Stimulated activated naive CD8-positive, alpha-beta T cell treated with anti-CD3 and anti-CD28 coated beads, Interleukin-15, Interleukin-2, amounts not matched to agents 100 ng/mL and 50 ng/mL, for 24 hours (primary cell): ENCODE measurements at regions not wholly inside any gene's neighbourhood (a gene's known extent, or its start where the extent isn't known, plus 50 kb on each side); places are given as distances from the start of the nearest gene placed in this dataset.
"Not testable (repeated sequence)": the region's sequence is repeated elsewhere in the genome, so short reads cannot be mapped to it uniquely, and the experiment has no call there.

ENCODE experiments used
- H3K27ac Mint-ChIP-seq: one replicate; pipeline ENCODE4 v1.8.0; 2021; ENCODE audit warnings: mild to moderate bottlenecking, mixed read lengths
- H3K27me3 Mint-ChIP-seq: one replicate; pipeline ENCODE4 v1.8.0; 2021; ENCODE audit warnings: mixed read lengths
- H3K36me3 Mint-ChIP-seq: one replicate; pipeline ENCODE4 v1.8.0; 2021; ENCODE audit warnings: low read depth, mixed read lengths
- H3K4me1 Mint-ChIP-seq: one replicate; pipeline ENCODE4 v1.8.0; 2021; ENCODE audit warnings: low read depth, mixed read lengths
- H3K4me3 Mint-ChIP-seq: one replicate; pipeline ENCODE4 v1.8.0; 2021; ENCODE audit warnings: mild to moderate bottlenecking, mixed read lengths
- H3K9me3 Mint-ChIP-seq: one replicate; pipeline ENCODE4 v1.8.0; 2021; ENCODE audit warnings: mixed read lengths

DNA sequence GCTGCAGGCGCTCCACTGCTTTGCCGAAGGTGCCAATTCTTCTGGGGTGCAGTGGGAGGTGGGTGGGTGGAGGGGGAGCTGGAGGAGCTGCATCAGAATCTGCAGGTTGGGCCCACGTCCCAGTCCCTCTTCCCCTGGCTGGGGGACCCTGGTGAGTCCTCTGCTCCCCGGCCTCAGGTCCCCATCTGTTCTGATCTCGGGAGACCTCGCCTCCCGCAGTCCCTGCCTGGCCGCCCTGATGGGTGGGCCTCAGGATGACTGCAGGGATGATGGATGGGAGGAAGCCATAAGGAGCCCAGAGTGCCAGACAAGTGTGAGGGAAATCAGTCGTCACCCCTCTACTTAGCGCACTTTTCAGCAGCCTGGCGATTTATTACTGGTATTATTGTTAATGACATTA lies 89.3 kb upstream of the PCBD1 start:
- no peak overlapping the region for H3K27ac Mint-ChIP-seq
- peaks cover 6% of the 10 kb centered on the region for H3K4me1 Mint-ChIP-seq
- no peaks in the 10 kb centered on the region for H3K36me3 Mint-ChIP-seq
- H3K27me3 Mint-ChIP-seq: peaks cover 18% of the 10 kb centered on the region
- H3K9me3 Mint-ChIP-seq: peaks cover 2% of the 10 kb centered on the region
- no peak overlapping the region for H3K4me3 Mint-ChIP-seq

- H3K9me3 Mint-ChIP-seq: no peaks in the 10 kb centered on the region
- H3K36me3 Mint-ChIP-seq: no peaks in the 10 kb centered on the region
- H3K4me1 Mint-ChIP-seq: peaks cover 10% of the 10 kb centered on the region
- peaks cover 15% of the 10 kb centered on the region for H3K27me3 Mint-ChIP-seq
- H3K4me3 Mint-ChIP-seq: no peak overlapping the region
- no peak overlapping the region for H3K27ac Mint-ChIP-seq
Measured at GRCh38 chr10:70978181-70978580, 89.8 kb upstream of the PCBD1 start.

DNA sequence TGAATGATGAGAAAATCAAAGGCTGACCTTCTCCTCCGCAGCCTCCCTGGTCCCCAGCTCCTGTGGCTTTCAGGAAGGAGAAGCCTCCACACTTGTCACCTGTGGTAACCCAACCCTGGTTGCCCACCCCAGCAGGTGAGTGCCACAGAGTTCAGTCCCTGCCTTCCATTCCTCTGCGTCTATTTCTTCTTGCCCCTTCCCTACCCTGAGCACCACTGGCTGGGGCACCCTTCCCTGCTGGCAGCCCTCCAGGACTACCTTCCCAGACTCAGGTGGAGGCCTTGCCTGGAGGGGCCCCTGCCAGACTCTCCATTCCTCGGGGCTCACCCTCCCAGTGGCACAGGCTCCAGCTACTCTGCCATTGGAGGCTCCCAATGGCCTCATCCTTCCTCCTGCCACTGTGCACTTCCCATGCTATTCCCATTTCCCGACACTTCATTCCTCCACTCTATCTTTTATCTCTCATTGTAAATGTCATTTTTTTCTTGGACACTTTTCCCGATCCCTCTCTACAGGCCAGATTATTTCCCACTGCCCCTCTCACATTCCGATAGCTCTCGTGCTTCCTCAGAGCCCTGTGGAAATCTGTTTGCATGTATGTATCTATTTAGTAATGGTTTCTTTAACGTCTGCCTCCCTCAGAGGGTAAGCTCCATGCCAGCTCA lies 90.6 kb upstream of the PCBD1 start:
- no peak overlapping the region for H3K27ac Mint-ChIP-seq
- peaks cover 8% of the 10 kb centered on the region for H3K27me3 Mint-ChIP-seq

DNA sequence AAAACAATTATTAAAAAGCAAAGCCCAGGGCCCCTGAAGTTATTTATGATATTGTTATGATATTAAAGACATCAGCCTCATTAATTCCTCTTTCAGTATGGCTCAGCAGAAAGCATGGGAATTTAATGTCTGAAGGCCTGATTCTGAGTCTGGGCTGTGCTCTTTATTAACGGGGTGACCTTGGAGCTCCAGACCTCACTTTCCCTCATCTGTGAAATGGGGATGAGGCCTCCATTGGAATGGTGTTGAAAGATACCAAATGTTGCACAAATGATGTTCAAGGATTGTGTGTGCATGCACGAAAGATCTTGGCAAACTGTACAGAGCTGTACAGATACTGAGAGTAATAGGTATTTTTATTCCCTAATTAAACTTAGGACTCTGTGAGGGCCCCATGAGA lies 92.3 kb upstream of the PCBD1 start:
- H3K4me3 Mint-ChIP-seq: no peak overlapping the region
- no peaks in the 10 kb centered on the region for H3K9me3 Mint-ChIP-seq
- no peak overlapping the region for H3K27ac Mint-ChIP-seq
- H3K4me1 Mint-ChIP-seq: peaks cover 10% of the 10 kb centered on the region
- H3K36me3 Mint-ChIP-seq: no peaks in the 10 kb centered on the region
- H3K27me3 Mint-ChIP-seq: peaks cover 4% of the 10 kb centered on the region

More for the DNA sequence above, 90.6 kb upstream of the PCBD1 start:
- H3K36me3 Mint-ChIP-seq: no peaks in the 10 kb centered on the region
- H3K4me1 Mint-ChIP-seq: peaks cover 10% of the 10 kb centered on the region
- no peak overlapping the region for H3K4me3 Mint-ChIP-seq
- no peaks in the 10 kb centered on the region for H3K9me3 Mint-ChIP-seq

DNA sequence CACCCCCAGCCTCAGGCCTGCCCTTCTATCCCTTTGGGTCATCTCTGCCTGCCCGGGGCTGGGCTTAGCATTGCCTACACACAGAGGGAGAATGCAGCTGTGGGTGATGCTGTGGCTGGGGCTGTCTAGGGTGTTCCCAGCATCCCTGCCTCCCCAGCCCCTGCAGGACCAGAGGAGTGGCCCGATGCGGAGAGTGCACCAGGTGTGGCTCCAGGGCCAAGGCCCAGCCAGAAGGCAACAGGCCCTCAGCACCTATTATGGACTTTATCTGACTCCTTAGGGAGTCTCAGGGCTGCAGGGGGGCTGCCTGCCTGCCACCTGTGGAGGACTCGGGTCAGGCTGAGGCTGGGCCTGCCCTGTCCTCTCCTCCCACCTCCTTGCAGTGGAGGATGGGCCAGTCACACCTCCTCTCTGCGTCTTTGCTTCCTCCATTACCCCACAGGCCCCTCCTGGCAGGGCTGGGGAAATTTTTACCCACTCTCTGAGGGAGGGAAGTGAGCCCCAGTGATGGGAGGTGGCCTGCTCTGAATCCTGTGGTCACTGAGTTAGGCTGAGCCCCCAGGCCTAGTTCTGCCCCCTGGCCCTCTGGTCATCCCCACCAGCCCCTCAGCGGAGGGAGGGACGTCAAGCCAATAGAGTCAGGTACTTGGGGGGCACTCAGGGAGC lies 92.9 kb upstream of the PCBD1 start:
- no peaks in the 10 kb centered on the region for H3K36me3 Mint-ChIP-seq
- peaks cover 10% of the 10 kb centered on the region for H3K4me1 Mint-ChIP-seq
- no peak overlapping the region for H3K4me3 Mint-ChIP-seq
- H3K27ac Mint-ChIP-seq: no peak overlapping the region
- no peaks in the 10 kb centered on the region for H3K9me3 Mint-ChIP-seq
- no peaks in the 10 kb centered on the region for H3K27me3 Mint-ChIP-seq

DNA sequence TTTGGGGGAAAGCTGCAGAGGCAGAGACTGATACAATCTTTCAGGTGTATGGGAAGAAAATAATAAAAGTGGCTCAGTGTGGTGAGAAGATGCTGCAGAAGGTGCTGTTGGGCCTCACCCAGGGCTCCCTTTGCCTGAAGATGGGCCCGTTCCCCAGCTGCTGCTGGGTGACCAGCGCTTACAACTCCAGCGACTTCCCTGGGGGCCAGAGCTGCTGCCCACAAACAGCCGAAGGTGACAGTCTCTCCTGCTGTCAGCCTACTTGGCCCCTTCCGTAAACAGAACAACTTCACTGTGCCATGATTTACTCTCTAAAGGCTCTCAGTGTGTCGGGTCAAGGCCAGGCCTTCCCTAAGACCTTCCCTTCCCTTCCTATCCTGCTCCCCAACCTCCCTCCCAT lies 93.6 kb upstream of the PCBD1 start:
- H3K4me1 Mint-ChIP-seq: peaks cover 10% of the 10 kb centered on the region
- H3K27ac Mint-ChIP-seq: peak overlapping the region; percentile 7
- H3K4me3 Mint-ChIP-seq: no peak overlapping the region
- no peaks in the 10 kb centered on the region for H3K36me3 Mint-ChIP-seq
- H3K9me3 Mint-ChIP-seq: no peaks in the 10 kb centered on the region
- H3K27me3 Mint-ChIP-seq: no peaks in the 10 kb centered on the region

- Mint-ChIP-seq H3K27me3 (no peaks in the 10 kb centered on the region), H3K4me3 (no peak overlapping the region), H3K4me1 (peaks cover 10% of the 10 kb centered on the region), H3K27ac (peak overlapping the region; percentile 7), H3K9me3 (no peaks in the 10 kb centered on the region), H3K36me3 (no peaks in the 10 kb centered on the region)
Measured at GRCh38 chr10:70982443-70982842, 94.1 kb upstream of the PCBD1 start.

DNA sequence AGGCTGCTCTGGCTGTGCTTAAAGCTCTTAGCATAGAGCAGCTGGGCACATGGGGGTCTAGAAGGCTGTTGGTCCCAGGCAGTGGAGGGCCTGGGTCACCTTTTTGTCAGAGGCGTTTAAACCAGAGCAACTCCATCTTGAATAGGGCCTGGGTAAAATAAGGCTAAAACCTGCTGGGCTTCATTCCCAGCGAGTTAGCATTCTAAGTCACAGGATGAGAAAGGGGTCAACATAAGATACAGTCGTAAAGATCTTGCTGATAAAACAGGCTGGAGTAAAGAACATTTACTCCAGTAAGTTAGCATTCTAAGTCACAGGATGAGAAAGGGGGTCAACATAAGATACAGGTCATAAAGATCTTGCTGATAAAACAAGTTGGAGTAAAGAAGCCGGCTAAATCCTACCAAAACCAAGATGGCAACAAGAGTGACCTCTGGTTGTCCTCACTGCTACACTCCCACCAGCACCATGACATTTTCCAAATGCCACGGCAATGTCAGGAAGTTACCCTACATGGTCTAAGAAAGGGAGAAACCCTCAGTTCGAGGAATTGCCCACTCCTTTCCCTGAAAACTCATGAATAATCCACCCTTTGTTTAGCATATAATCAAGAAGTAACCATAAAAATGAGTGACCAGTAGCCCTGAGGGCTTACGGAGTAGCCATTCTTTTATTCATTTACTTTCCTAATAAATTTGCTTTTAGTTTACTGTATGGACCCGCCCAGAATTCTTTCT lies 96.8 kb upstream of the PCBD1 start:
- no peak overlapping the region for H3K4me3 Mint-ChIP-seq
- no peaks in the 10 kb centered on the region for H3K9me3 Mint-ChIP-seq
- peaks cover 10% of the 10 kb centered on the region for H3K4me1 Mint-ChIP-seq
- no peaks in the 10 kb centered on the region for H3K27me3 Mint-ChIP-seq
- no peak overlapping the region for H3K27ac Mint-ChIP-seq
- H3K36me3 Mint-ChIP-seq: no peaks in the 10 kb centered on the region

GRCh38 chr10:70985824-70986622 lies 97.7 kb upstream of the PCBD1 start:
- no peaks in the 10 kb centered on the region for H3K9me3 Mint-ChIP-seq
- H3K4me1 Mint-ChIP-seq: peaks cover 10% of the 10 kb centered on the region
- no peaks in the 10 kb centered on the region for H3K36me3 Mint-ChIP-seq
- no peaks in the 10 kb centered on the region for H3K27me3 Mint-ChIP-seq
- no peak overlapping the region for H3K4me3 Mint-ChIP-seq
- no peak overlapping the region for H3K27ac Mint-ChIP-seq

DNA sequence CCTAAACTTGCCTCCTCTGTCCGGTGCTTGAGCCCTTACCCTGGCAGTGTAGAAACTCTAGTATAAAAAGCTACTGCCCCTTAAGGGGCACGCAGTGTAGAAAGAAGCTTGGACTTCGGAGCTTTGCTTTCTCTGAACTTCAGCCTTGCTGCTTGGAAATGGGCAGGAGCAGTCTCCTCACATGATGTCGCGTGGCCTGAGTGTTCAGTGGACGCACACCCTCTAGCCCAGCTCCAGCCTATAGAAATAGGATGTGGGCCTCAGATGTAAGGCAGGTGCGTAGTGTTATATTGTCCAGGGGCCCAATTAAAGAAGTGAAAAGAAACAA lies 98.2 kb upstream of the PCBD1 start:
- Mint-ChIP-seq H3K4me1 (peaks cover 10% of the 10 kb centered on the region), H3K36me3 (no peaks in the 10 kb centered on the region)

GRCh38 chr10:70987396-70988130 lies 99.2 kb upstream of the PCBD1 start:
- H3K36me3 Mint-ChIP-seq: no peaks in the 10 kb centered on the region
- no peak overlapping the region for H3K27ac Mint-ChIP-seq
- no peaks in the 10 kb centered on the region for H3K27me3 Mint-ChIP-seq

More for the DNA sequence above, 98.2 kb upstream of the PCBD1 start:
- no peaks in the 10 kb centered on the region for H3K9me3 Mint-ChIP-seq
- no peak overlapping the region for H3K27ac Mint-ChIP-seq
- no peaks in the 10 kb centered on the region for H3K27me3 Mint-ChIP-seq
- H3K4me3 Mint-ChIP-seq: no peak overlapping the region

GRCh38 chr10:70990156-70990555 lies 101.8 kb upstream of the PCBD1 start:
- H3K36me3 Mint-ChIP-seq, H3K9me3 Mint-ChIP-seq, H3K27ac Mint-ChIP-seq, H3K4me3 Mint-ChIP-seq, H3K4me1 Mint-ChIP-seq, H3K27me3 Mint-ChIP-seq: not testable (repeated sequence)

More at GRCh38 chr10:70987396-70988130, 99.2 kb upstream of the PCBD1 start:
- H3K4me3 Mint-ChIP-seq: no peak overlapping the region
- H3K4me1 Mint-ChIP-seq: peaks cover 5% of the 10 kb centered on the region
- no peaks in the 10 kb centered on the region for H3K9me3 Mint-ChIP-seq

GRCh38 chr10:70990681-70991080 lies 102.3 kb upstream of the PCBD1 start:
- H3K27ac Mint-ChIP-seq: no peak overlapping the region
- no peak overlapping the region for H3K4me3 Mint-ChIP-seq
- no peaks in the 10 kb centered on the region for H3K9me3 Mint-ChIP-seq
- H3K4me1 Mint-ChIP-seq: no peaks in the 10 kb centered on the region
- no peaks in the 10 kb centered on the region for H3K27me3 Mint-ChIP-seq
- H3K36me3 Mint-ChIP-seq: no peaks in the 10 kb centered on the region
